HCT116 (cell line): ENCODE measurements at regions not wholly inside any gene's neighbourhood (a gene's known extent, or its start where the extent isn't known, plus 50 kb on each side); places are given as distances from the start of the nearest gene placed in this dataset.

Experiments used
- CBX3 ChIP-seq: IDR thresholded peaks from 2 replicates; pipeline ENCODE4 v1.6.1; 2012; ENCODE audit warnings: low read depth
- CTCF ChIP-seq, 3 experiments: fragments of 200-600 bp in 1 of 3; sonication (generic) in 1 of 3; IDR thresholded peaks in 2 of 3; conservative IDR thresholded peaks in 1 of 3; 2 replicates each; pipeline ENCODE4 v1.5.1; 2012 to 2017; ENCODE audit warnings: low read depth in 2 of 3, low read length in 2 of 3, antibody characterized with exemption in 1 of 3, borderline replicate concordance in 1 of 3, control low read depth in 1 of 3, mild to moderate bottlenecking in 1 of 3, mixed read lengths in 1 of 3, mixed run types in 1 of 3, moderate library complexity in 1 of 3; ENCODE audit not compliant: insufficient read depth in 1 of 3
- ELF1 ChIP-seq: IDR thresholded peaks from 2 replicates; pipeline ENCODE4 v1.6.1; 2012; ENCODE audit warnings: low read depth, borderline replicate concordance
- EZH2phosphoT487 ChIP-seq: fragments of 200-600 bp; IDR thresholded peaks from 2 replicates; pipeline ENCODE4 v1.6.1; 2018; ENCODE audit warnings: antibody characterized with exemption, borderline replicate concordance
- POLR2A ChIP-seq: IDR thresholded peaks from 2 replicates; pipeline ENCODE4 v1.7.0; 2011; ENCODE audit warnings: borderline replicate concordance; ENCODE audit not compliant: insufficient read depth, insufficient read length; ENCODE audit errors: extremely low read depth
- POLR2AphosphoS5 ChIP-seq: IDR thresholded peaks from 2 replicates; pipeline ENCODE4 v1.6.1; 2011; ENCODE audit warnings: mild to moderate bottlenecking, low read depth, low read length, moderate library complexity
- REST ChIP-seq: IDR thresholded peaks from 2 replicates; pipeline ENCODE4 v1.6.1; 2012; ENCODE audit warnings: low read depth
- SIN3A ChIP-seq: IDR thresholded peaks from 2 replicates; pipeline ENCODE4 v1.6.1; 2012; ENCODE audit warnings: low read depth
- ZBTB33 ChIP-seq: IDR thresholded peaks from 2 replicates; pipeline ENCODE4 v1.6.1; 2011; ENCODE audit warnings: mild to moderate bottlenecking, low read length, moderate library complexity; ENCODE audit not compliant: insufficient replicate concordance; ENCODE audit errors: extremely low read depth

GRCh38 chr2:191618786-191619185, 59.1 kb upstream of the NABP1 start:
- TF ChIP-seq REST: no peak
- TF ChIP-seq SIN3A: no peak
- no peak for TF ChIP-seq POLR2A
- TF ChIP-seq CTCF (IDR thresholded peaks at IDR 0.05 in 2 of 3, conservative IDR thresholded peaks at IDR 0.05 in 1 of 3; ENCODE audit: borderline replicate concordance in 1 of 3, insufficient read depth in 1 of 3, low read depth in 2 of 3, low read length in 2 of 3): no peak
- no peak for TF ChIP-seq ZBTB33
- no peak for TF ChIP-seq POLR2AphosphoS5
- no peak for TF ChIP-seq ELF1
- no peak for TF ChIP-seq EZH2phosphoT487
- TF ChIP-seq CBX3: no peak
